ENCODE measurements at regions not wholly inside any gene's neighbourhood (a gene's known extent, or its start where the extent isn't known, plus 50 kb on each side); places are given as distances from the start of the nearest gene placed in this dataset.

DNA sequence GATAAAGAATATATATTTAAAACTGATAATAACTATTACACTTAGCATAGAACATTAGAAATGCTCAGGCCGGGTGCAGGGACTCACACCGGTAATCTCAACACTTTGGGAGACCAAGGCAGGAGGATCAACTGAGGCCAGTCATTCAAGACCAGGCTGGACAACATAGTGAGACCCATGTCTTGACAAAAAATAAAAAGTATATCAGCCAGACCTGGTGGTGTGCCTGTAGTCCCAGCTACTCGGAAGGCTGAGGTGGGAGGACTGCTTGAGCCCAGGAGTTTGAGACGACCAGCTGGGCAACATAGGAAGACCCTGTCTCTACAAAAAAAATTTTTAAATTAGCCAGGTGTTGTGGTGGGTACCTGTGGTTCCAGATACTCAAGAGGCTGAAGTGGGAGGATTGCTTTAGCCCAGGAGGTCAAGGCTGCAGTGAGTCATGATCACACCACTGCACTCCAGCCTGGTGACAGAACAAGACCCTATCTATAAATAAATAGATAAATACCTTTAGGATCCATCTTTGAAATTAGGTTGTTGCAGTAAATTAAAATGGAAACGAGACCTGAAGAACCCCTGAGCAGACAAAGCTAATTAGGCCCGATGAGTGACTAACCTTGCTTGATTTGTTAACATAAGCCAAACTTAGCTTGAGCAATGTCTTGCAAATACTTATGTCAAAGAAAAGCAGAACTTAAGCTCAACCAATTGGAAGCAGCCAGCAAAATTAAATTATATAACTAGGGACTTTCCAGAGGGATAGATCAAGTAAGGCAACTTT is 75.8 kb upstream of the E2F3 start:
- TF ChIP-seq, protein P1, sequence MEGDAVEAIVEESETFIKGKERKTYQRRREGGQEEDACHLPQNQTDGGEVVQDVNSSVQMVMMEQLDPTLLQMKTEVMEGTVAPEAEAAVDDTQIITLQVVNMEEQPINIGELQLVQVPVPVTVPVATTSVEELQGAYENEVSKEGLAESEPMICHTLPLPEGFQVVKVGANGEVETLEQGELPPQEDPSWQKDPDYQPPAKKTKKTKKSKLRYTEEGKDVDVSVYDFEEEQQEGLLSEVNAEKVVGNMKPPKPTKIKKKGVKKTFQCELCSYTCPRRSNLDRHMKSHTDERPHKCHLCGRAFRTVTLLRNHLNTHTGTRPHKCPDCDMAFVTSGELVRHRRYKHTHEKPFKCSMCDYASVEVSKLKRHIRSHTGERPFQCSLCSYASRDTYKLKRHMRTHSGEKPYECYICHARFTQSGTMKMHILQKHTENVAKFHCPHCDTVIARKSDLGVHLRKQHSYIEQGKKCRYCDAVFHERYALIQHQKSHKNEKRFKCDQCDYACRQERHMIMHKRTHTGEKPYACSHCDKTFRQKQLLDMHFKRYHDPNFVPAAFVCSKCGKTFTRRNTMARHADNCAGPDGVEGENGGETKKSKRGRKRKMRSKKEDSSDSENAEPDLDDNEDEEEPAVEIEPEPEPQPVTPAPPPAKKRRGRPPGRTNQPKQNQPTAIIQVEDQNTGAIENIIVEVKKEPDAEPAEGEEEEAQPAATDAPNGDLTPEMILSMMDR (IDR thresholded peaks at IDR 0.05), result no peak
- no peak for TF ChIP-seq ZFX (IDR thresholded peaks at IDR 0.05; ENCODE audit: borderline replicate concordance)

All from 22Rv1 (cell line).